GM12878 (cell line): ENCODE measurements at regions not wholly inside any gene's neighbourhood (a gene's known extent, or its start where the extent isn't known, plus 50 kb on each side); places are given as distances from the start of the nearest gene placed in this dataset.

Experiments
- ATAC-seq: fragments of 200-7000 bp; cut with Tn5 transposase; 3 replicates; pipeline ENCODE4 v1.9.1; 2020; ENCODE audit warnings: mild to moderate bottlenecking, moderate library complexity
- BruUV-seq: library from RNA; stranded (reverse); fragments of 400-500 nt; replicated peaks from 2 replicates; lab custom pipeline; 2021; lab: Mats Ljungman, UMichigan
- CTCF ChIA-PET: fragments of 300-600 bp; sonication (Branson Sonifier 250); formaldehyde crosslinking; extraction: SDS; loops from one replicate; lab custom pipeline; 2021; ENCODE audit warnings: inconsistent platforms; lab: Yijun Ruan, JAX
- POLR2A ChIA-PET: fragments of 350-600 bp; formaldehyde crosslinking; extraction: SDS; loops from one replicate; lab custom pipeline; 2021; ENCODE audit warnings: inconsistent platforms; lab: Charles Lee
- RAD21 ChIA-PET: fragments of 300-600 bp; sonication (Branson Sonifier 250); formaldehyde crosslinking; loops from one replicate; lab custom pipeline; 2023; ENCODE audit warnings: antibody characterized with exemption; ENCODE audit not compliant: unreplicated experiment; lab: Charles Lee
- SMC1A ChIA-PET: fragments of 300-600 bp; sonication (Branson Sonifier 250); formaldehyde crosslinking; loops from one replicate; lab custom pipeline; 2023; ENCODE audit not compliant: unreplicated experiment, uncharacterized antibody; lab: Charles Lee
- DNase-seq: peaks from one replicate; pipeline ENCODE4 v3.0.0-alpha.2; 2011; ENCODE audit warnings: low read depth, low spot score
- FAIRE-seq: peaks from 3 replicates; lab custom pipeline; 2011; peaks lifted over from hg19 to GRCh38; lab: Jason Lieb, UNC
- H2AFZ ChIP-seq: 2 replicates; pipeline ENCODE4 v1.6.0; 2011; ENCODE audit warnings: low read depth, low read length, control low read depth; ENCODE audit not compliant: control insufficient read depth
- H3K27ac ChIP-seq: 2 replicates; pipeline ENCODE4 v1.5.1; 2011; ENCODE audit warnings: control low read depth; ENCODE audit not compliant: control insufficient read depth, insufficient read depth
- H3K27me3 ChIP-seq, 2 experiments: replicated peaks in 1 of 2; 2 replicates each; pipeline versions ENCODE4 v1.6.0 to v1.6.1; 2011; ENCODE audit warnings: low read length in 1 of 2; ENCODE audit not compliant: control insufficient read depth in 2 of 2, insufficient read depth in 2 of 2
- H3K36me3 ChIP-seq, 2 experiments: 2 replicates each; pipeline ENCODE4 v1.5.1; 2011; ENCODE audit warnings: low read length in 1 of 2; ENCODE audit not compliant: control insufficient read depth in 2 of 2, insufficient read depth in 2 of 2
- H3K4me1 ChIP-seq: 2 replicates; pipeline ENCODE4 v1.6.1; 2011; ENCODE audit warnings: mild to moderate bottlenecking, low read length, moderate library complexity, mixed read lengths; ENCODE audit not compliant: control insufficient read depth, insufficient read depth
- H3K4me2 ChIP-seq: 2 replicates; pipeline ENCODE4 v1.6.0; 2011; ENCODE audit warnings: control low read depth; ENCODE audit not compliant: control insufficient read depth, insufficient read depth
- H3K4me3 ChIP-seq: fragments of 200-600 bp; sonication (generic); 2 replicates; pipeline ENCODE4 v1.5.1; 2016
- H3K79me2 ChIP-seq: 2 replicates; pipeline ENCODE4 v1.6.0; 2011; ENCODE audit warnings: low read length; ENCODE audit not compliant: control insufficient read depth, insufficient read depth
- H3K9ac ChIP-seq: 2 replicates; pipeline ENCODE4 v1.8.0; 2011; ENCODE audit warnings: low read length, control low read depth, mixed read lengths; ENCODE audit not compliant: control insufficient read depth, insufficient read depth
- H3K9me3 ChIP-seq: replicated peaks from 3 replicates; pipeline ENCODE4 v1.5.1; 2011; ENCODE audit warnings: mild to moderate bottlenecking, low read length; ENCODE audit not compliant: control insufficient read depth, insufficient read depth
- H4K20me1 ChIP-seq: 2 replicates; pipeline ENCODE4 v1.6.0; 2011; ENCODE audit not compliant: control insufficient read depth, insufficient read depth
- CEBPZ ChIP-seq: fragments of 150-350 bp; IDR thresholded peaks from 2 replicates; pipeline ENCODE4 v1.6.1; 2016; ENCODE audit warnings: low read depth, low read length
- CHD1 ChIP-seq: IDR thresholded peaks from 2 replicates; pipeline ENCODE4 v1.6.1; 2012; ENCODE audit warnings: low read depth, low read length, improper control_type of control experiment
- CUX1 ChIP-seq: IDR thresholded peaks from 2 replicates; pipeline ENCODE4 v1.6.1; 2012; ENCODE audit warnings: improper control_type of control experiment, low read depth, low read length; ENCODE audit not compliant: insufficient replicate concordance
- ESRRA ChIP-seq: IDR thresholded peaks from 2 replicates; pipeline ENCODE4 v1.6.1; 2012; ENCODE audit warnings: mild to moderate bottlenecking, low read length, improper control_type of control experiment
- FOS ChIP-seq: IDR thresholded peaks from 3 replicates; pipeline ENCODE4 v1.6.1; 2011; ENCODE audit warnings: borderline replicate concordance; ENCODE audit not compliant: insufficient read length; ENCODE audit errors: extremely low read depth
- HCFC1 ChIP-seq: fragments of 150-350 bp; IDR thresholded peaks from 2 replicates; pipeline ENCODE4 v1.6.1; 2014; ENCODE audit warnings: low read length
- HDGF ChIP-seq: fragments of 450-650 bp; IDR thresholded peaks from 2 replicates; pipeline ENCODE4 v1.6.1; 2016; ENCODE audit warnings: antibody characterized with exemption
- HSF1 ChIP-seq: fragments of 150-350 bp; IDR thresholded peaks from 2 replicates; pipeline ENCODE4 v1.6.1; 2014; ENCODE audit warnings: mild to moderate bottlenecking, low read depth, low read length
- IRF4 ChIP-seq: IDR thresholded peaks from 2 replicates; pipeline ENCODE4 v1.6.1; 2011; ENCODE audit warnings: low read depth, low read length
- NR2C2 ChIP-seq: IDR thresholded peaks from 2 replicates; pipeline ENCODE4 v1.6.1; 2011; ENCODE audit warnings: borderline replicate concordance, low read depth; ENCODE audit not compliant: control insufficient read depth, insufficient read length
- RCOR1 ChIP-seq: conservative IDR thresholded peaks from 2 replicates; pipeline ENCODE4 v1.6.1; 2012; ENCODE audit warnings: low read depth, low read length, improper control_type of control experiment
- YY1 ChIP-seq: IDR thresholded peaks from 2 replicates; pipeline ENCODE4 v1.6.1; 2011; ENCODE audit warnings: low read depth, mild to moderate bottlenecking, low read length
- WGBS: methylation state at CpG from one replicate; pipeline ENCODE4 v1.1.6; 2016; ENCODE audit warnings: low lambda C conversion rate; ENCODE audit not compliant: insufficient replicate concordance, insufficient coverage; ENCODE audit errors: missing lambda C conversion rate; 5-methylcytosine and 5-hydroxymethylcytosine counted together
- in situ Hi-C: fragments of 300-500 bp; cut with MboI; formaldehyde crosslinking; loops from 9 replicates; pipeline ENCODE4 v1.14.3; 2018; ENCODE audit warnings: mixed read lengths
- intact Hi-C: fragments of 100-400 bp; cut with micrococcal nuclease; formaldehyde crosslinking; loops from one replicate; pipeline ENCODE4 v1.14.2; 2022; ENCODE audit not compliant: unreplicated experiment
- TF ChIP-seq, protein P1 (sequence below): IDR thresholded peaks from 2 replicates; pipeline ENCODE4 v1.6.1; 2011; ENCODE audit warnings: borderline replicate concordance, low read depth, mild to moderate bottlenecking, moderate library complexity, low read length; ENCODE audit not compliant: insufficient read depth, poor library complexity, severe bottlenecking
- TF ChIP-seq, protein P2 (sequence below): IDR thresholded peaks from 2 replicates; pipeline ENCODE4 v1.6.1; 2012; ENCODE audit warnings: low read depth, low read length, improper control_type of control experiment

DNA sequence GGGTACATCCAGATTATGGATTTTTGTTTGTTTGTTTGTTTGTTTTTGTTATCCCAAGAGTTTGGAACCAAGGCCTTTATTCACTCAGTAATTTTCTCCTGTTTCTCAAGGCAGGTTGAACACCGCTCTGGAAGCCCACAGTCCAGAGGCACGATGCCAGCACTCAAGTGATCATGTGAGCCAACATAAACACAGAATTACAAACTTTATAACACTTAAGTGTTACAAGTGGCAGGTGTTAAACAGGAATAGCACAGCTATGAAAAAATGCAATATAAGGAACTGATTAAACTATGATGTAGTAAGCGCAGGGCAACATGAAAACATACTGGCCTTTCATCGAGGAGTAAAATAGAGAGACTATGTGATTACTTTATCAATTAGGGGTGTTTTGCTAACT, 1885.8 kb upstream of the SEL1L start:
- in situ Hi-C loops: no loop called here
- POLR2A ChIA-PET: no interaction called here
- FAIRE-seq: no peak
- Histone ChIP-seq H3K27ac (no peak overlapping the region), H3K27me3 (no peaks in the 10 kb centered on the region), H3K79me2 (no peaks in the 10 kb centered on the region), H3K4me1 (no peaks in the 10 kb centered on the region), H3K9ac (no peak overlapping the region), H3K4me3 (no peak overlapping the region), H2AFZ (no peak overlapping the region), H4K20me1 (no peaks in the 10 kb centered on the region), H3K9me3 (no peaks in the 10 kb centered on the region), H3K4me2 (no peak overlapping the region), H3K36me3 (no peaks in the 10 kb centered on the region)
- RAD21 ChIA-PET: no interaction called here
- BruUV-seq: no TSS peak
- CTCF ChIA-PET: no interaction called here
- no peak for DNase-seq
- 50% methylated on average over 4 of the region's 4 CpGs for WGBS
- SMC1A ChIA-PET: no interaction called here
- ATAC-seq: no peak
- intact Hi-C loops: no loop called here
- no peak for TF ChIP-seq CUX1
- no peak for TF ChIP-seq RCOR1
- TF ChIP-seq, protein P1, sequence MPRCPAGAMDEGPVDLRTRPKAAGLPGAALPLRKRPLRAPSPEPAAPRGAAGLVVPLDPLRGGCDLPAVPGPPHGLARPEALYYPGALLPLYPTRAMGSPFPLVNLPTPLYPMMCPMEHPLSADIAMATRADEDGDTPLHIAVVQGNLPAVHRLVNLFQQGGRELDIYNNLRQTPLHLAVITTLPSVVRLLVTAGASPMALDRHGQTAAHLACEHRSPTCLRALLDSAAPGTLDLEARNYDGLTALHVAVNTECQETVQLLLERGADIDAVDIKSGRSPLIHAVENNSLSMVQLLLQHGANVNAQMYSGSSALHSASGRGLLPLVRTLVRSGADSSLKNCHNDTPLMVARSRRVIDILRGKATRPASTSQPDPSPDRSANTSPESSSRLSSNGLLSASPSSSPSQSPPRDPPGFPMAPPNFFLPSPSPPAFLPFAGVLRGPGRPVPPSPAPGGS: no peak
- TF ChIP-seq, protein P2, sequence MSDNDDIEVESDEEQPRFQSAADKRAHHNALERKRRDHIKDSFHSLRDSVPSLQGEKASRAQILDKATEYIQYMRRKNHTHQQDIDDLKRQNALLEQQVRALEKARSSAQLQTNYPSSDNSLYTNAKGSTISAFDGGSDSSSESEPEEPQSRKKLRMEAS: no peak
- no peak for TF ChIP-seq NR2C2
- no peak for TF ChIP-seq HCFC1
- TF ChIP-seq YY1: no peak
- no peak for TF ChIP-seq HDGF
- TF ChIP-seq HSF1: no peak
- no peak for TF ChIP-seq FOS
- no peak for TF ChIP-seq CEBPZ
- no peak for TF ChIP-seq ESRRA
- TF ChIP-seq IRF4: no peak
- TF ChIP-seq CHD1: no peak
